ENCODE measurements at regions not wholly inside any gene's neighbourhood (a gene's known extent, or its start where the extent isn't known, plus 50 kb on each side); places are given as distances from the start of the nearest gene placed in this dataset.

GRCh38 chr9:129309906-129310305 is 131.8 kb upstream of the IER5L start:
- TF ChIP-seq, protein P1, sequence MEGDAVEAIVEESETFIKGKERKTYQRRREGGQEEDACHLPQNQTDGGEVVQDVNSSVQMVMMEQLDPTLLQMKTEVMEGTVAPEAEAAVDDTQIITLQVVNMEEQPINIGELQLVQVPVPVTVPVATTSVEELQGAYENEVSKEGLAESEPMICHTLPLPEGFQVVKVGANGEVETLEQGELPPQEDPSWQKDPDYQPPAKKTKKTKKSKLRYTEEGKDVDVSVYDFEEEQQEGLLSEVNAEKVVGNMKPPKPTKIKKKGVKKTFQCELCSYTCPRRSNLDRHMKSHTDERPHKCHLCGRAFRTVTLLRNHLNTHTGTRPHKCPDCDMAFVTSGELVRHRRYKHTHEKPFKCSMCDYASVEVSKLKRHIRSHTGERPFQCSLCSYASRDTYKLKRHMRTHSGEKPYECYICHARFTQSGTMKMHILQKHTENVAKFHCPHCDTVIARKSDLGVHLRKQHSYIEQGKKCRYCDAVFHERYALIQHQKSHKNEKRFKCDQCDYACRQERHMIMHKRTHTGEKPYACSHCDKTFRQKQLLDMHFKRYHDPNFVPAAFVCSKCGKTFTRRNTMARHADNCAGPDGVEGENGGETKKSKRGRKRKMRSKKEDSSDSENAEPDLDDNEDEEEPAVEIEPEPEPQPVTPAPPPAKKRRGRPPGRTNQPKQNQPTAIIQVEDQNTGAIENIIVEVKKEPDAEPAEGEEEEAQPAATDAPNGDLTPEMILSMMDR (conservative IDR thresholded peaks at IDR 0.05 in 1 of 2, IDR thresholded peaks at IDR 0.05 in 1 of 2; ENCODE audit: extremely low read depth in 1 of 2, insufficient read depth in 1 of 2, low read depth in 1 of 2, low read length in 2 of 2), result no peak
- no peak for TF ChIP-seq EZH2 (IDR thresholded peaks at IDR 0.05; ENCODE audit: borderline replicate concordance, low read length)

All from mammary epithelial cell (primary cell).